ENCODE measurements at regions not wholly inside any gene's neighbourhood (a gene's known extent, or its start where the extent isn't known, plus 50 kb on each side); places are given as distances from the start of the nearest gene placed in this dataset.

GRCh38 chr22:48872271-48873190 is 955.1 kb downstream of the BRD1 start:
- no peak for DNase-seq

GRCh38 chr22:48871176-48871840 is 956.4 kb downstream of the BRD1 start:
- no peak for DNase-seq

GRCh38 chr22:48870436-48870835 is 957.2 kb downstream of the BRD1 start:
- no peak for DNase-seq

GRCh38 chr22:48869788-48870187 is 957.9 kb downstream of the BRD1 start:
- no peak for DNase-seq

GRCh38 chr22:48869161-48869560 is 958.5 kb downstream of the BRD1 start:
- DNase-seq = no peak

- no peak for DNase-seq
These were observed 959.1 kb downstream of the BRD1 start for GRCh38 chr22:48868554-48868953.

GRCh38 chr22:48867891-48868290 is 959.8 kb downstream of the BRD1 start:
- no peak for DNase-seq

GRCh38 chr22:48866906-48867681 is 960.6 kb downstream of the BRD1 start:
- no peak for DNase-seq

GRCh38 chr22:48864748-48865147 is 962.9 kb downstream of the BRD1 start:
- DNase-seq = no peak

- no peak for DNase-seq
These were observed 963.6 kb downstream of the BRD1 start for GRCh38 chr22:48863965-48864528.

GRCh38 chr22:48860557-48860956 is 967.1 kb downstream of the BRD1 start:
- no peak for DNase-seq

GRCh38 chr22:48858856-48859255 is 968.8 kb downstream of the BRD1 start:
- DNase-seq = no peak

- DNase-seq = no peak
These were observed 969.6 kb downstream of the BRD1 start for GRCh38 chr22:48858121-48858520.

GRCh38 chr22:48857202-48857805 is 970.4 kb downstream of the BRD1 start:
- no peak for DNase-seq

GRCh38 chr22:48856308-48856615 is 971.4 kb downstream of the BRD1 start:
- no peak for DNase-seq

GRCh38 chr22:48855593-48856307 is 971.9 kb downstream of the BRD1 start:
- DNase-seq = no peak

- no peak for DNase-seq
These were observed 972.7 kb downstream of the BRD1 start for GRCh38 chr22:48855013-48855412.

- no peak for DNase-seq
These were observed 973.9 kb downstream of the BRD1 start for GRCh38 chr22:48853627-48854240.

GRCh38 chr22:48851933-48852549 is 975.6 kb downstream of the BRD1 start:
- DNase-seq = no peak

- no peak for DNase-seq
These were observed 976.9 kb downstream of the BRD1 start for GRCh38 chr22:48850658-48851287.
